ENCODE measurements at regions not wholly inside any gene's neighbourhood (a gene's known extent, or its start where the extent isn't known, plus 50 kb on each side); places are given as distances from the start of the nearest gene placed in this dataset.
"Not testable (repeated sequence)": the region's sequence is repeated elsewhere in the genome, so short reads cannot be mapped to it uniquely, and the experiment has no call there.

DNA sequence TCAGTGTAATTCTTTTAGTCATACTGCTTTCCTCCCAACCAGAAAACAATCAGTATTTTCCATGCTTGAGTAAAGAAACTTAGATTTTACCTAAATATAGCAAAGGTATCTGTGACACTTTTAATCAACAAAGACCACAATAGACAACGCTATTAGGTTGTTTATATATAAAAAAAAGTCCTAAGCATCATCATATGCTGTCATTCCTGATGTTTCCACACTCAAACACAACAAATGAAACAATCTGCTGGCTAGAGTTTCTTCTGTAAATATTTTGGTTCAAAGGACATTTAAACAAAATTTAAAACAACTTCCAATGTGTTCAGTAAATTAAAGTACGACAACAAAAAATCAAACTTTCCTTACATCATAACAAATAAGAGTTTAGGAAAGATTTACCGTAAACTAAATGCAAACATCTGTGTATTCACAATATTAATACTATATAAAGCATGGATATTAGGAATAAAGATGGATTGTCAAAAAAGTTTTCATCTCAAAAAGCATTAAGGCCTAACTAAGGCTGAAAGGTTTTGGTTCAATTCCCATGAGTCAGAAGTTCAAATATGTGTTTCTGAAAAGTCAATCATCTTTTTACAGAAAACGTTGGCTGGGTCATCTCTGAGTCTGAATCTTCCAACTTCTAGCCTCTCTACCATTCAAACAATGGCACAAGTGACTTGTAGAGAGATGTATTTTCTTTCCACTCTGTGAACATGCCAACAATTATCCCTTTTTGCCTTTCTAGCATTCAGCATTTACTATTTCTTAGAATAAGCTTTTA is 157.1 kb downstream of the CRPPA start:
- DNase-seq (ENCODE audit: low read depth), result no peak
- TF ChIP-seq, protein P1, sequence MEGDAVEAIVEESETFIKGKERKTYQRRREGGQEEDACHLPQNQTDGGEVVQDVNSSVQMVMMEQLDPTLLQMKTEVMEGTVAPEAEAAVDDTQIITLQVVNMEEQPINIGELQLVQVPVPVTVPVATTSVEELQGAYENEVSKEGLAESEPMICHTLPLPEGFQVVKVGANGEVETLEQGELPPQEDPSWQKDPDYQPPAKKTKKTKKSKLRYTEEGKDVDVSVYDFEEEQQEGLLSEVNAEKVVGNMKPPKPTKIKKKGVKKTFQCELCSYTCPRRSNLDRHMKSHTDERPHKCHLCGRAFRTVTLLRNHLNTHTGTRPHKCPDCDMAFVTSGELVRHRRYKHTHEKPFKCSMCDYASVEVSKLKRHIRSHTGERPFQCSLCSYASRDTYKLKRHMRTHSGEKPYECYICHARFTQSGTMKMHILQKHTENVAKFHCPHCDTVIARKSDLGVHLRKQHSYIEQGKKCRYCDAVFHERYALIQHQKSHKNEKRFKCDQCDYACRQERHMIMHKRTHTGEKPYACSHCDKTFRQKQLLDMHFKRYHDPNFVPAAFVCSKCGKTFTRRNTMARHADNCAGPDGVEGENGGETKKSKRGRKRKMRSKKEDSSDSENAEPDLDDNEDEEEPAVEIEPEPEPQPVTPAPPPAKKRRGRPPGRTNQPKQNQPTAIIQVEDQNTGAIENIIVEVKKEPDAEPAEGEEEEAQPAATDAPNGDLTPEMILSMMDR (IDR thresholded peaks at IDR 0.05; ENCODE audit: low read depth, low read length), result no peak
- TF ChIP-seq POLR2A (IDR thresholded peaks at IDR 0.05; ENCODE audit: extremely low read depth, insufficient read length) (no peak), MYC (IDR thresholded peaks at IDR 0.05; ENCODE audit: low read depth, low read length) (no peak)
- TF ChIP-seq, protein P2, sequence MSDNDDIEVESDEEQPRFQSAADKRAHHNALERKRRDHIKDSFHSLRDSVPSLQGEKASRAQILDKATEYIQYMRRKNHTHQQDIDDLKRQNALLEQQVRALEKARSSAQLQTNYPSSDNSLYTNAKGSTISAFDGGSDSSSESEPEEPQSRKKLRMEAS (IDR thresholded peaks at IDR 0.05; ENCODE audit: low read depth, low read length), result no peak
- no peak overlapping the region for H3K4me3 ChIP-seq (ENCODE audit: low read depth, low read length)

DNA sequence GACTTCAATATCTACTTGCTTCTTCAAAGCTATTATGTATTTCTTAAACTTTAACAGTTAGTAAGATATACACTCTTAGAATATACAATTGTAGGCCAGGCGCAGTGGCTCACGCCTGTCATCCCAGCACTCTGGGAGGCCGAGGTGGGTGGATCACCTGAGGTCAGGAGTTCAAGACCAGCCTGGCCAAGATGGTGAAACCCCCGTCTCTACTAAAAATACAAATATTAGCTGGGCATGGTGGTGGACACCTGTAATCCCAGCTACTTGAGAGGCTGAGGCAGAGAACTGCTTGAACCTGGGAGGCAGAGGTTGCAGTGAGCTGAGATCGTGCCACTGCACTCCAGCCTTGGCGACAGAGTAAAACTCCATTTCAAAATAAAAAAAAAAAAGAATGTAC is 158.0 kb downstream of the CRPPA start:
- H3K4me3 ChIP-seq (ENCODE audit: low read depth, low read length); DNase-seq (ENCODE audit: low read depth): not testable (repeated sequence)

DNA sequence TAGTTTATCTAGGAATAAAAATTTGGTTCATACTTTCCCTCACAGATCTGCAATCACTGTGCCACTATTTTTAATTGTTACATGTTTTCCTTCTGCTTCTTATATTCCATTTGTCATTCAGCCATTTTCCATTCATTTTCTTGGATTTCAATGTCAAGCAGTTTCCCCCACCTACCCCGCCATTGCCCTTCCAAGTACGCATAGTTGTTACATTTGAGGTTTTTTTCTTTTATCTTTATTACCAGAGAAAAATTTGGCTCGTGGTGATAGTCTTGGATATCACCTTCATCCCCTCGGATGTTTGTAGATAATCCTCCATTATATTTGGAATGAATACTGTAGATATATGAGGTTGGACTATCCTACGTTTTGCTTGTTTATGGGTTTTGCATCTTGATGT is 159.7 kb downstream of the CRPPA start:
- TF ChIP-seq, protein P2 (IDR thresholded peaks at IDR 0.05; ENCODE audit: low read depth, low read length), result no peak
- TF ChIP-seq POLR2A (IDR thresholded peaks at IDR 0.05; ENCODE audit: extremely low read depth, insufficient read length) (no peak), MYC (IDR thresholded peaks at IDR 0.05; ENCODE audit: low read depth, low read length) (no peak)
- TF ChIP-seq, protein P1 (IDR thresholded peaks at IDR 0.05; ENCODE audit: low read depth, low read length), result no peak
- no peak for DNase-seq (ENCODE audit: low read depth)
- no peak overlapping the region for H3K4me3 ChIP-seq (ENCODE audit: low read depth, low read length)

DNA sequence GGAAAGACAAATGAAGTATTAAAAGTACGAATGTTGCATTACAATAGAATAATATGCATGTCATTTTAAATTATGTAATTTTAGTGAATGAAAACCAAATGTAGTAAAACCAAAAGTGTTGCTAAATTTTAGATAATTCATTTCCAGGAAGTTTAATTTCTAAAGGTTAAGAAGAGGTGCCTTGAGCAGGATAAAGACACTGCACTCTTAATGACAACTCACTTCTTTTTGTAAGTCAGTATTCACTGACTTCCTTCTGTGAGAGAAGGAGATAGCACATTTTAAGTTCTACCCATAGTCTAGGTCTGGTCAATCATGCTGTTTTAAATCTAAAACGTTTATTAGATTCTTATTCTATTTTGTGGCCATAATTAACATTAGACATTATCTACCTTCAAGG is 160.2 kb downstream of the CRPPA start:
- no peak overlapping the region for H3K4me3 ChIP-seq (ENCODE audit: low read depth, low read length)
- TF ChIP-seq, protein P2 (IDR thresholded peaks at IDR 0.05; ENCODE audit: low read depth, low read length), result no peak
- TF ChIP-seq, protein P1 (IDR thresholded peaks at IDR 0.05; ENCODE audit: low read depth, low read length), result no peak
- TF ChIP-seq MYC (IDR thresholded peaks at IDR 0.05; ENCODE audit: low read depth, low read length) (no peak), POLR2A (IDR thresholded peaks at IDR 0.05; ENCODE audit: extremely low read depth, insufficient read length) (no peak)
- no peak for DNase-seq (ENCODE audit: low read depth)

DNA sequence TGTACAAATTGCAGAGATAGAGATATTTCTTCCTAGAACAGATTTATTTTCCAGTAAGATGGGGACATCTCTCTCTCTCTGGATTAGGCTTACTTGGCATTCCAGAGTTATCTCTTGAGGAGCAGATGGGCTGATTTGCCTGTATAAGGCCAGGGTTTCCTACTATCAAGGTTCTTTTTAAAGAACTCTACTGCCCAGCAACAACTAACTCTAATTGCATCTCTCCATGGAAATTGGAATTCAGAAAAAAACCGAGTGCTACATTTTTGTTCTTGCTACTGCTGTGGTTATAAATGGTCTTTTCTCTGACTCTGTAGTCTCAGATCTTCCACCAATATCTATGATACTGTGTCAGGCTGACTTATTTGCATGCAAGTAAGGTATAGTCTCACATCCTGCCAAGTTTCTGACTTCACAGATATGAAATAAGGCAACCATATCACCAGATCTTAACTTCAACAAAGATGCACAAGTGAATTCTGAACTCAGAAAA is 161.1 kb downstream of the CRPPA start:
- H3K4me3 ChIP-seq (ENCODE audit: low read depth, low read length), result no peak overlapping the region
- TF ChIP-seq MYC (IDR thresholded peaks at IDR 0.05; ENCODE audit: low read depth, low read length) (no peak), POLR2A (IDR thresholded peaks at IDR 0.05; ENCODE audit: extremely low read depth, insufficient read length) (no peak)
- TF ChIP-seq, protein P2 (IDR thresholded peaks at IDR 0.05; ENCODE audit: low read depth, low read length), result no peak
- TF ChIP-seq, protein P1 (IDR thresholded peaks at IDR 0.05; ENCODE audit: low read depth, low read length), result no peak
- no peak for DNase-seq (ENCODE audit: low read depth)

DNA sequence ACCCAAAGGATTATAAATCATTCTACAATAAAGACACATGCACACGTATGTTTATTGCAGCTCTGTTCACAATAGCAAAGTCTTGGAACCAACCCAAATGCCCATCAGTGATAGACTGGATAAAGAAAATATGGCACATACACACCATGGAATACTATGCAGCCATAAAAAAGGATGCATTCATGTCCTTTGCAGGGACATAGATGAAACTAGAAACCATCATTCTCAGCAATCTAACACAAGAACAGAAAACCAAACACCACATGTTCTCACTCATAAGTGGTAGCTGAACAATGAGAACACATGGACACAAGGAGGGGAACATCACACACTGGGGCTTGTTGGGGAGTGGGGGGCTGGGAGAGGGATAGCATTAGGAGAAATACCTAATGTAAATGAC is 164.9 kb downstream of the CRPPA start:
- not testable (repeated sequence) for H3K4me3 ChIP-seq (ENCODE audit: low read depth, low read length); DNase-seq (ENCODE audit: low read depth)

DNA sequence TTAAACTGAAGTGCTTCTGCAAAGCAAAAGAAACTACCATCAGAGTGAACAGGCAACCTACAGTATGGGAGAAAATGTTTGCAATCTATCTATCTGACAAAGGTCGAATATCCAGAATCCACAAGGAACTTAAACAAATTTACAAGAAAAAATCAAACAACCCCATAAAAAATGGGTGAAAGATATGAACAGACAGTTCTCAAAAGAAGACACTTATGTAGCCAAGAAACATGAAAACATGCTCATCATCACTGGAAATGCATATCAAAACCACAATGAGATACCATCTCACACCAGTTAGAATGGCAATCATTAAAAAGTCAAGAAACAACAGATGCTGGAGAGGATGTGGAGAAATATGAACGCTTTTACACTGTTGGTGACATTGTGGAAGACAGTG is 165.4 kb downstream of the CRPPA start:
- H3K4me3 ChIP-seq (ENCODE audit: low read depth, low read length); DNase-seq (ENCODE audit: low read depth): not testable (repeated sequence)

DNA sequence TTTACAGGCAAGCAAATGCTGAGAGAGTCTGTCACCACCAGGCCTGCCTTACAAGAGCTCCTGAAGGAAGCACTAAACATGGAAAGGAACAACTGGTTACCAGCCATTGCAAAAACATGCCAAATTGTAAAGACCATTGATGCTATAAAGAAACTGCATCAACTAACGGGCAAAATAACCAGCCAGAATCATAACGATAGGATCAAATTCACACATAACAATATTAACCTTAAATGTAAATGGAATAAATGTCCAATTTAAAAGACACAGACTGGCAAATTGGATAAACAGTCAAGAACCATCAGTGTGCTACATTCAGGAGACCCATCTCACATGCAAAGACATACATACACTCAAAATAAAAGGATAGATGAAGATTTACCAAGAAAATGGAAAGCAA is 170.7 kb downstream of the CRPPA start:
- not testable (repeated sequence) for H3K4me3 ChIP-seq (ENCODE audit: low read depth, low read length); DNase-seq (ENCODE audit: low read depth)

DNA sequence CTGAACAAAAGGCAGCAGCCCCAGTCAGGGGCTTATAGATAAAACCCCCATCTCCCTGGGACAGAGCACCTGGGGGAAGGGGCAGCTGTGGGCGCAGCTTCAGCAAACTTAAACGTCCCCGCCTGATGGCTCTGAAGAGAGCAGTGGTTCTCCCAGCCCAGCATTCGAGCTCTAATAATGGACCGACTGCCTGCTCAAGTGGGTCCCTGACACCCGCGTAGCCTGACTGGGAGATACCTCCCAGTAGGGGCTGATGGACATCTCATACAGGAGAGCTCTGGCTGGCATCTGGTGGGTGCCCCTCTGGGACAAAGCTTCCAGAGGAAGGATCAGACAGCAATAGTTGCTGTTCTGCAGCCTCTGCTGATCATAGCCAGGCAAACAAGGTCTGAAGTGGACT is 172.1 kb downstream of the CRPPA start:
- H3K4me3 ChIP-seq (ENCODE audit: low read depth, low read length); DNase-seq (ENCODE audit: low read depth): not testable (repeated sequence)

DNA sequence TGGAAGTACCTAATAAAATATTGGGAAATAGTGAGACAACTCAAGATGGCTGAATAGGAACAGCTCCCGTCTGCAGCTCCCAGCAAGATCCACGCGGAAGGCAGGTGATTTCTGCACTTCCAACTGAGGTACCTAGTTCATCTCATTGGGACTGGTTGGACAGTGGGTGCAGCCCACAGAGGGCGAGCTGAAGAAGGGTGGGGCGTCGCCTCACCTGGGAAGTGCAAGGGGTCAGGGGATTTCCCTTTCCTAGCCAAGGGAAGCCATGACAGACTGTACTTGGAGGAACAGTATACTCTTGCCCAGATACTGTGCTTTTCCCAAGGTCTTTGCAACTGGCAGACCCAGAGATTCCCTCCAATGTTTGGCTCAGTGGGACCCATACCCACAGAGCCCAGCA is 172.8 kb downstream of the CRPPA start:
- DNase-seq (ENCODE audit: low read depth); H3K4me3 ChIP-seq (ENCODE audit: low read depth, low read length): not testable (repeated sequence)

Measured in NB4 (cell line).